SU-DHL-6 (cell line): ENCODE measurements at regions not wholly inside any gene's neighbourhood (a gene's known extent, or its start where the extent isn't known, plus 50 kb on each side); places are given as distances from the start of the nearest gene placed in this dataset.

Experiments
- H2AFZ ChIP-seq: fragments of 200-600 bp; sonication (generic); 2 replicates; pipeline ENCODE4 v1.6.1; 2014; ENCODE audit warnings: low read depth, mild to moderate bottlenecking, moderate library complexity, mixed read lengths, antibody characterized with exemption, low read length; ENCODE audit not compliant: severe bottlenecking
- H3F3A ChIP-seq: fragments of 200-600 bp; shearing (Covaris generic); 2 replicates; pipeline ENCODE4 v1.6.0; 2016; ENCODE audit warnings: antibody characterized with exemption, mild to moderate bottlenecking; ENCODE audit not compliant: insufficient read depth
- H3K27ac ChIP-seq: fragments of 200-600 bp; sonication (generic); 2 replicates; pipeline ENCODE4 v1.5.1; 2016; ENCODE audit warnings: low read depth, mild to moderate bottlenecking, low read length, moderate library complexity, mixed read lengths
- H3K27me3 ChIP-seq: fragments of 200-600 bp; sonication (generic), shearing (Covaris generic); 2 replicates; pipeline ENCODE4 v1.6.0; 2014; ENCODE audit warnings: mild to moderate bottlenecking, low read length
- H3K36me3 ChIP-seq: fragments of 200-600 bp; sonication (generic); 2 replicates; pipeline ENCODE4 v1.6.1; 2014; ENCODE audit warnings: mild to moderate bottlenecking, low read length, mixed read lengths
- H3K4me2 ChIP-seq: fragments of 300-600, 200-600 bp; shearing (Covaris generic), sonication (generic); 2 replicates; pipeline ENCODE4 v1.6.0; 2014; ENCODE audit warnings: low read length, low read depth, mild to moderate bottlenecking; ENCODE audit not compliant: poor library complexity, severe bottlenecking
- H3K4me3 ChIP-seq: fragments of 200-600 bp; sonication (generic); 2 replicates; pipeline ENCODE4 v1.5.1; 2014; ENCODE audit warnings: antibody characterized with exemption, low read length, mild to moderate bottlenecking, mixed read lengths; ENCODE audit not compliant: insufficient read depth, poor library complexity, severe bottlenecking
- H3K79me2 ChIP-seq: fragments of 200-600 bp; sonication (generic); 2 replicates; pipeline ENCODE4 v1.6.1; 2014; ENCODE audit warnings: mild to moderate bottlenecking, low read length, moderate library complexity; ENCODE audit not compliant: insufficient read depth
- H3K9ac ChIP-seq: fragments of 200-600 bp; sonication (generic); 2 replicates; pipeline ENCODE4 v1.7.0; 2014; ENCODE audit warnings: mild to moderate bottlenecking, low read length
- H3K9me2 ChIP-seq: fragments of 200-600 bp; sonication (generic); replicated peaks from 2 replicates; pipeline ENCODE4 v1.6.1; 2014; ENCODE audit warnings: low read length; ENCODE audit not compliant: insufficient read depth
- H3K9me3 ChIP-seq: fragments of 200-600 bp; sonication (generic); 2 replicates; pipeline ENCODE4 v1.6.1; 2014; ENCODE audit warnings: low read length, mixed read lengths; ENCODE audit not compliant: insufficient read depth
- H4K20me1 ChIP-seq: fragments of 200-600 bp; sonication (generic); 2 replicates; pipeline ENCODE4 v1.6.1; 2014; ENCODE audit warnings: low read depth, mild to moderate bottlenecking, antibody characterized with exemption, low read length, moderate library complexity, mixed read lengths
- CTCF ChIP-seq: fragments of 200-600 bp; sonication (generic); IDR thresholded peaks from one replicate; pipeline ENCODE4 v1.5.1; 2017; ENCODE audit warnings: antibody characterized with exemption, mild to moderate bottlenecking, low read length, moderate library complexity; ENCODE audit not compliant: insufficient read depth, poor library complexity, severe bottlenecking
- EZH2phosphoT487 ChIP-seq: fragments of 200-600 bp; sonication (generic), shearing (Covaris generic); conservative IDR thresholded peaks from 2 replicates; pipeline ENCODE4 v1.6.1; 2018; ENCODE audit warnings: mild to moderate bottlenecking, antibody characterized with exemption, low read length, moderate library complexity, mixed read lengths

DNA sequence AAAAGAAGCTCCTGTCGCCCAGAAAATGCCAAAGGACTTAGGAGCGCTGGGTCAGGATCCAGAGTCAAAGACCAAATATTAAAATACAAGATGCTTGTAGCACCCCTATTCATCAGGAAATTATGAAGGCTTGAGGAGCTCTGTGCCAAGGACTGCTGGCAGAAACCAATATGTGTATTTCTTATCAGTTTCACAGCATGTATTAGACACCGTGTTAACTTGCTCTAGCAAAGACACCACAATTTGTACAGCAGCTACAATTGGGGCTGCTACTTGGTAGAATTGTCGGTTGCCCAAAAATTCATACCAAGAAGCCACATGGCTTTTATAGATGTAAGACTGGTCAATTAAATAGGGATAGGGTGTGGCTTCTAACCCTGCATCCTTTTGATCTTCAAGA lies 128.8 kb downstream of the CD47 start:
- Histone ChIP-seq H3F3A (no peaks in the 10 kb centered on the region), H3K4me2 (no peak overlapping the region), H3K79me2 (no peaks in the 10 kb centered on the region), H2AFZ (no peak overlapping the region), H3K27ac (no peak overlapping the region), H3K9ac (no peak overlapping the region), H3K27me3 (no peaks in the 10 kb centered on the region), H3K4me3 (no peak overlapping the region), H3K9me3 (no peaks in the 10 kb centered on the region), H3K36me3 (no peaks in the 10 kb centered on the region), H4K20me1 (no peaks in the 10 kb centered on the region), H3K9me2 (no peaks in the 10 kb centered on the region)
- TF ChIP-seq EZH2phosphoT487: no peak
- TF ChIP-seq CTCF: no peak

DNA sequence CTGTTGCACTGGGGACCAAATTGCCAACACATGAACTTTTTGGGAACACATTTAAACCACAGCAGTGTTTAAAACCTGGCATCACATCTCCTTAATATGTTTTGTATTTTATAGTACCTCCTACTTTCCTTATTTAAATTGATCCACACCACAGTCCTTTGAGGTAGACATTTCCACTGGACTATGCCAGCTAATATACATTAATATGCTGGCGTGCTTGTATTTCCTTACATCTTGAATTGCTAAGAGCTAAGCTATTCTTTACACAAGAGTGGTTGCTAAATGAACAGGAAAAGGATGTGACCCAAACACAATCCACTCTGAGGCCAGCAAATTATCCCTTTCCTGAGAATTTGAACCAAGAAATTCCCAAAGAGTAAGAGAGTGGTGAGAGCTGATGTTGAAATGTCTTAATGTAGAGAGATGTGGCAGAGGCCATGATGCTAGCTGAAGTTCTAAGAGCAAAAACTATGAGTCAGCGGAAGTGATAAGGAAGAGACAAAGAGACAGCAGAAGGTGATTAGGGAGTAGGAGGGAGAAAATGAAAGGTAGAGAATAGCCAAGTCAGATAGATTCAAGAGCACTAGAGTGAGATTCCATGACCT lies 131.2 kb downstream of the CD47 start:
- TF ChIP-seq EZH2phosphoT487: no peak
- TF ChIP-seq CTCF: no peak
- Histone ChIP-seq H3K79me2 (no peaks in the 10 kb centered on the region), H3K36me3 (no peaks in the 10 kb centered on the region), H3K9me3 (no peaks in the 10 kb centered on the region), H3F3A (no peaks in the 10 kb centered on the region), H3K4me3 (no peak overlapping the region), H3K27ac (no peak overlapping the region), H3K4me2 (no peak overlapping the region), H4K20me1 (no peaks in the 10 kb centered on the region), H2AFZ (no peak overlapping the region), H3K9ac (no peak overlapping the region), H3K27me3 (no peaks in the 10 kb centered on the region), H3K9me2 (no peaks in the 10 kb centered on the region)

- Histone ChIP-seq H4K20me1 (no peaks in the 10 kb centered on the region), H3K9me3 (no peaks in the 10 kb centered on the region), H3K9ac (no peak overlapping the region), H3F3A (no peaks in the 10 kb centered on the region), H3K4me2 (no peak overlapping the region), H2AFZ (no peak overlapping the region), H3K4me3 (no peak overlapping the region), H3K27me3 (no peaks in the 10 kb centered on the region), H3K36me3 (no peaks in the 10 kb centered on the region), H3K27ac (no peak overlapping the region), H3K79me2 (no peaks in the 10 kb centered on the region), H3K9me2 (no peaks in the 10 kb centered on the region)
- no peak for TF ChIP-seq CTCF
- no peak for TF ChIP-seq EZH2phosphoT487
Observed at GRCh38 chr3:107958146-107958545, 132.7 kb downstream of the CD47 start.
